Calu3 (cell line): ENCODE measurements at regions not wholly inside any gene's neighbourhood (a gene's known extent, or its start where the extent isn't known, plus 50 kb on each side); places are given as distances from the start of the nearest gene placed in this dataset.

Experiments used
- BruUV-seq: library from RNA; stranded (reverse); fragments of 400-500 nt; replicated peaks from 2 replicates; lab custom pipeline; 2021; lab: Mats Ljungman, UMichigan
- CTCF ChIA-PET: fragments of 300-600 bp; sonication (Branson Sonifier 250); formaldehyde crosslinking; loops from one replicate; lab custom pipeline; 2022; ENCODE audit warnings: antibody characterized with exemption; lab: Charles Lee
- DNase-seq: peaks from one replicate; pipeline ENCODE4 v3.0.0; 2022
- H3K27ac Mint-ChIP-seq: one replicate; pipeline ENCODE4 v1.8.0; 2022; ENCODE audit warnings: mixed read lengths; ENCODE audit not compliant: unreplicated experiment
- H3K27me3 Mint-ChIP-seq: one replicate; pipeline ENCODE4 v1.8.0; 2022; ENCODE audit warnings: mixed read lengths; ENCODE audit not compliant: unreplicated experiment
- H3K36me3 Mint-ChIP-seq: one replicate; pipeline ENCODE4 v1.8.0; 2022; ENCODE audit warnings: mild to moderate bottlenecking, moderate library complexity, mixed read lengths; ENCODE audit not compliant: insufficient read depth, unreplicated experiment
- H3K4me1 Mint-ChIP-seq: one replicate; pipeline ENCODE4 v1.8.0; 2022; ENCODE audit warnings: mild to moderate bottlenecking, low read depth, mixed read lengths; ENCODE audit not compliant: unreplicated experiment
- H3K4me3 Mint-ChIP-seq: one replicate; pipeline ENCODE4 v1.8.0; 2022; ENCODE audit warnings: mild to moderate bottlenecking, low read depth, moderate library complexity, mixed read lengths; ENCODE audit not compliant: unreplicated experiment
- H3K9me3 Mint-ChIP-seq: one replicate; pipeline ENCODE4 v1.8.0; 2022; ENCODE audit warnings: low read depth, mixed read lengths; ENCODE audit not compliant: unreplicated experiment
- CTCF ChIP-seq: fragments of 200-600 bp; IDR thresholded peaks from one replicate; pipeline ENCODE4 v1.8.0; 2022; ENCODE audit warnings: antibody characterized with exemption; ENCODE audit not compliant: unreplicated experiment
- intact Hi-C: fragments of 100-400 bp; cut with micrococcal nuclease; formaldehyde crosslinking; loops from one replicate; pipeline ENCODE4 v1.10.0; 2022; ENCODE audit not compliant: unreplicated experiment

DNA sequence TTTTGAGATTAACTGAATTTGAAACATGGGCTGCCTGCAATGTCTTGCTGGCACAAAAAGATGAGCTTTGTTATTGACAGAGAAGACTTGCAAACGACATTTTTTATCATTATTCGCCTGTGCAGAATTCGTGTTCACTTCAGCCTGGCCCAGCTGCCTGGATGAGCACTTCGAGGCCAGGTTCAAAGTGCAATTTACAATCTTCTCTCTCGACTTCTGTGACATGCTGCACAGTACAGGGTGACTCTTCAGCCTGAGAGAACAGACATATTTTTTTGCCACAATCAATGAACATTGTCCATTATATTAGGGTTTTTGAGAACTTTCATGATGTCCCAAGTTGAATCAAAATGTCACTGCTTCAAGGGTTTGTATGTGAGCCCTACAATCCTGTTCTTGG lies 616.5 kb downstream of the SMARCA1 start:
- intact Hi-C loops, result no loop called here
- no peaks in the 10 kb centered on the region for H3K27me3 Mint-ChIP-seq
- CTCF ChIA-PET, result no interaction called here
- H3K36me3 Mint-ChIP-seq, result no peaks in the 10 kb centered on the region
- no TSS peak for BruUV-seq
- H3K4me1 Mint-ChIP-seq, result no peaks in the 10 kb centered on the region
- no peak overlapping the region for H3K4me3 Mint-ChIP-seq
- H3K9me3 Mint-ChIP-seq, result peaks cover 21% of the 10 kb centered on the region
- DNase-seq, result no peak
- H3K27ac Mint-ChIP-seq, result no peak overlapping the region
- no peak for TF ChIP-seq CTCF

GRCh38 chrX:128901018-128901417 lies 622.3 kb downstream of the SMARCA1 start:
- no peaks in the 10 kb centered on the region for H3K36me3 Mint-ChIP-seq
- no peak overlapping the region for H3K4me3 Mint-ChIP-seq
- H3K9me3 Mint-ChIP-seq, result peaks cover 11% of the 10 kb centered on the region
- DNase-seq, result no peak
- H3K27ac Mint-ChIP-seq, result no peak overlapping the region
- H3K27me3 Mint-ChIP-seq, result no peaks in the 10 kb centered on the region
- intact Hi-C loops, result no loop called here
- CTCF ChIA-PET, result no interaction called here
- TF ChIP-seq CTCF, result no peak
- BruUV-seq, result no TSS peak
- H3K4me1 Mint-ChIP-seq, result no peaks in the 10 kb centered on the region

DNA sequence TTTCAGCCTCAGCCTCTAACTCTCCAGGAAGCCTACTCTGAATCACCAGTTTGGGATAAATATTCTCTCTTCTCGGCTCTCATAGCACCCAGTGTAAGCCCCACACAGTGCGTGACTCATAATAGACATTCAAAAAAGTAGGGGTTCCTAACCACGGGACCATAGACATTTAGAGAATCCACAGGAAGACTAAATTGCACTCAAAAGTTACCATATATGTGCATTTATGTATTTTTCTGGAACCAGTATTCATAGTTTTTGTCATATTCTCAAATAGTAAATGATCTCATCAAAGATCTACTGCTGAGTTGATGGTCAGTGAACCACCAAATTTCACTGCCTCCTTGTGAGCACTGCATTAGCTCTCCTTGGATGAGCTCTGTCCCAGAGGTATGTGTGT lies 625.7 kb downstream of the SMARCA1 start:
- no peak for TF ChIP-seq CTCF
- Mint-ChIP-seq H3K9me3 (peaks cover 9% of the 10 kb centered on the region), H3K27me3 (no peaks in the 10 kb centered on the region), H3K4me3 (no peak overlapping the region), H3K27ac (no peak overlapping the region), H3K36me3 (no peaks in the 10 kb centered on the region), H3K4me1 (no peaks in the 10 kb centered on the region)
- no peak for DNase-seq
- intact Hi-C loops, result no loop called here
- BruUV-seq, result no TSS peak
- CTCF ChIA-PET, result no interaction called here

DNA sequence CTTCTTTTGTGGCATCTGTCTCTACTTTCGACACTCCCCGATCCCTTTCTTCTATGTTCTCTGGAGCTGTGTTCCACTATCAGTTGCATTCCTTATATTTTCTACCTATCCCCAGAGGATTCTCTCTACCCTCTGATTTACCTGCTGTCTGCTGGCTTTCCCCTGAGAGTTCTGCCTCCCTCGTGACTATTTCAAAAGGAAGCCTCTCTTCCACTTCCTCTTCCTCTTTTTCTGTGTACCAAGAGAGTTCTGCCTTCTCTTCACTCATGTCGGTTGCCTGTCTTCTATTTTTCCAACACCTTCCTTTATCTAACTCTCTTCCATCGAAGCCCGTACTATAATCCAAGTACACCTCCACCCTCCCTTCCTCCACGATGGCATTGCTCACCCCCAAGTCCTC lies 631.7 kb downstream of the SMARCA1 start:
- no peak for DNase-seq
- no peak for TF ChIP-seq CTCF
- Mint-ChIP-seq H3K27ac (no peak overlapping the region), H3K36me3 (no peaks in the 10 kb centered on the region), H3K4me3 (no peak overlapping the region), H3K4me1 (no peaks in the 10 kb centered on the region), H3K9me3 (peaks cover 5% of the 10 kb centered on the region), H3K27me3 (no peaks in the 10 kb centered on the region)
- no TSS peak for BruUV-seq
- intact Hi-C loops, result no loop called here
- CTCF ChIA-PET, result no interaction called here
